Lung (tissue), 11 donors: ENCODE measurements at regions not wholly inside any gene's neighbourhood (a gene's known extent, or its start where the extent isn't known, plus 50 kb on each side); places are given as distances from the start of the nearest gene placed in this dataset.

Experiments used
- ATAC-seq: fragments of 200-7000 bp; cut with Tn5 transposase; one replicate; pipeline ENCODE4 v1.9.1; 2020; ENCODE audit warnings: moderate number of reproducible peaks; ENCODE audit not compliant: insufficient read depth, low FRiP score
- DNase-seq, 3 donors: peaks; one replicate each; pipeline ENCODE4 v3.0.0-alpha.2; 2013 to 2017
- H3K27ac ChIP-seq, 2 donors: one replicate each; pipeline ENCODE4 v1.5.1; 2013; ENCODE audit warnings: mild to moderate bottlenecking in 2 of 2, moderate library complexity in 2 of 2, control low read depth in 1 of 2, inconsistent platforms in 1 of 2, low read depth in 1 of 2, low read length in 1 of 2
- H3K27me3 ChIP-seq, 3 donors: one replicate each; pipeline ENCODE4 v1.5.1; 2013; ENCODE audit warnings: low read length in 2 of 3; ENCODE audit not compliant: control insufficient read depth in 3 of 3, insufficient read depth in 3 of 3
- H3K36me3 ChIP-seq, 4 donors: one replicate each; pipeline ENCODE4 v1.5.1; 2013; ENCODE audit warnings: low read length in 4 of 4, mild to moderate bottlenecking in 1 of 4, moderate library complexity in 1 of 4; ENCODE audit not compliant: control insufficient read depth in 4 of 4, insufficient read depth in 4 of 4
- H3K4me1 ChIP-seq, 5 donors: one replicate each; pipeline ENCODE4 v1.5.1; 2013; ENCODE audit warnings: low read length in 5 of 5, mild to moderate bottlenecking in 2 of 5, moderate library complexity in 1 of 5; ENCODE audit not compliant: control insufficient read depth in 5 of 5, insufficient read depth in 5 of 5
- H3K4me3 ChIP-seq: one replicate; pipeline ENCODE4 v1.5.1; 2013; ENCODE audit warnings: mild to moderate bottlenecking, control low read depth, moderate library complexity
- H3K9ac ChIP-seq, 2 donors: one replicate each; pipeline ENCODE4 v1.5.1; 2013; ENCODE audit warnings: low read length in 2 of 2, control low read depth in 1 of 2; ENCODE audit not compliant: insufficient read depth in 1 of 2
- H3K9me3 ChIP-seq, 4 donors: one replicate each; pipeline ENCODE4 v1.5.1; 2013; ENCODE audit warnings: low read length in 3 of 4, mild to moderate bottlenecking in 1 of 4, moderate library complexity in 1 of 4; ENCODE audit not compliant: control insufficient read depth in 4 of 4, insufficient read depth in 3 of 4
- CTCF ChIP-seq: IDR thresholded peaks from 2 replicates; pipeline ENCODE4 v1.5.1; 2012; ENCODE audit warnings: mild to moderate bottlenecking; ENCODE audit errors: control extremely low read depth, extremely low read depth
- WGBS, 2 donors: extraction: QIAGEN DNeasy Blood & Tissue Kit; methylation state at CpG; one replicate each; pipeline ENCODE4 v1.1.7; 2013; 5-methylcytosine and 5-hydroxymethylcytosine counted together
- donor health status: control.
- donor health status: control.
- donor health status: Bipolar disorder and iron deficiency.
- donor health status: healthy.
- donor health status: DM: yes; HTN: yes; CAD: no.

GRCh38 chr1:83794384-83794783 is 204.5 kb downstream of the TTLL7 start:
- DNase-seq (no peak), ATAC-seq (no peak)
- no peaks in the 10 kb centered on the region for H3K36me3 ChIP-seq
- H3K27me3 ChIP-seq: no peaks in the 10 kb centered on the region
- no peak overlapping the region for H3K27ac ChIP-seq
- H3K4me1 ChIP-seq: peaks cover 0 to 8% (median 2%) of the 10 kb centered on the region in 5 donors
- WGBS, 2 donors: 86 to 87% methylated on average over 2 of the region's 2 CpGs
- H3K4me3 ChIP-seq: no peak overlapping the region
- no peak for TF ChIP-seq CTCF
- no peak overlapping the region for H3K9ac ChIP-seq
- no peaks in the 10 kb centered on the region for H3K9me3 ChIP-seq

GRCh38 chr1:83791821-83792437 is 207.0 kb downstream of the TTLL7 start:
- ATAC-seq (no peak), DNase-seq (no peak)
- H3K9ac ChIP-seq: no peak overlapping the region
- 87 to 92% methylated on average over 3 of the region's 3 CpGs for WGBS, 2 donors
- H3K27me3 ChIP-seq: no peaks in the 10 kb centered on the region
- no peak for TF ChIP-seq CTCF
- no peak overlapping the region for H3K4me3 ChIP-seq
- H3K27ac ChIP-seq: no peak overlapping the region
- H3K9me3 ChIP-seq: no peaks in the 10 kb centered on the region
- no peaks in the 10 kb centered on the region for H3K4me1 ChIP-seq
- no peaks in the 10 kb centered on the region for H3K36me3 ChIP-seq

GRCh38 chr1:83790446-83790845 is 208.5 kb downstream of the TTLL7 start:
- H3K27me3 ChIP-seq: no peaks in the 10 kb centered on the region
- TF ChIP-seq CTCF: no peak
- no peak overlapping the region for H3K27ac ChIP-seq
- H3K4me1 ChIP-seq: no peaks in the 10 kb centered on the region
- H3K4me3 ChIP-seq: no peak overlapping the region
- H3K36me3 ChIP-seq: no peaks in the 10 kb centered on the region
- no peaks in the 10 kb centered on the region for H3K9me3 ChIP-seq
- H3K9ac ChIP-seq: no peak overlapping the region
- no peak for ATAC-seq
- 83 to 92% methylated on average over 3 of the region's 3 CpGs for WGBS, 2 donors
- DNase-seq: no peak
